ENCODE measurements at regions not wholly inside any gene's neighbourhood (a gene's known extent, or its start where the extent isn't known, plus 50 kb on each side); places are given as distances from the start of the nearest gene placed in this dataset.

GRCh38 chrX:100217547-100217946, 192.5 kb downstream of the PCDH19 start:
- no peak for DNase-seq (ENCODE audit: low spot score)

- no peak for DNase-seq (ENCODE audit: low spot score)
Measured at GRCh38 chrX:100216083-100216482, 194.0 kb downstream of the PCDH19 start.

GRCh38 chrX:100208076-100208475, 202.0 kb downstream of the PCDH19 start:
- DNase-seq (ENCODE audit: low spot score) = peak; percentile 14

GRCh38 chrX:100207331-100208024, 202.6 kb downstream of the PCDH19 start:
- peak; percentile 45 for DNase-seq (ENCODE audit: low spot score)

- DNase-seq (ENCODE audit: low spot score) = no peak
Measured at GRCh38 chrX:100204534-100204933, 205.5 kb downstream of the PCDH19 start.

- DNase-seq (ENCODE audit: low spot score) = peak; percentile 78
Measured at GRCh38 chrX:100194082-100194775, 215.8 kb downstream of the PCDH19 start.

Data from SW480 (cell line).